ENCODE measurements at regions not wholly inside any gene's neighbourhood (a gene's known extent, or its start where the extent isn't known, plus 50 kb on each side); places are given as distances from the start of the nearest gene placed in this dataset.
A peak's percentile ranks its signal among the peaks of the same experiment; 100 is the strongest.

DNA sequence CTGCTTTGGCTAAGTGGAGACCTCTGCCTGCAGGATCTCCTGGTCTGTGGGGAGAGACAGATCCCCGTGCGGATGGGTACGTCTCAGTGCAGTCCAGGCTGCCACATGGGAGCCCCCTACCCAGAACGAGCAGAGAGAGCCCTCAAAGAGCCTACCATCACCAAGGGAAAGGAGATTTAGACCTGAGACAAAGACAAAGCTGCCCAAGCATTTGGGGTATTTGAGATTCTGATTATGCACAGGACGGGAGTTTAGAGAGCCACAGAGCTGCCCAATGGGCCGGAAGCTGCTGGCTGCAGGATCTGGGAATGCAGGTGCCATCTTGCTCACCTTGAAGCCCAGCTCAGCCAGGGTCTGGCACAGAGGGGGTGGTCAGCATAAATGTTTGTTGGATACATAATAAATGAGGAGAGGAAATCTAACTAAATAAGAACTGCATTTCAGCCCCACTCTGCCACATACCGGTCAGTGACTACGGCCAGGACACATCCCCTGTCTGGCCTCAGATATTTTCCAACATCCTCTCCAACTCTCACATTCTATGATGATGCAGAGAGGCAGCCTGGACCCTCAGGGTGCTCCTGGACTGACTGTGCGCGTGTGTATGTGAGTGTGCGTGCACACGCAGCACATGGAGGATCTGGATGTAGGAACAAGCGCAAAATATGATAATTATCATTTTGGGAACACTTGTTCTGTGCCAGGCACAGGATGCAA lies 157.8 kb downstream of the FGF18 start:
- ATAC-seq (no peak), DNase-seq (no peak)
- intact Hi-C loops (cut with micrococcal nuclease), result no loop called here

DNA sequence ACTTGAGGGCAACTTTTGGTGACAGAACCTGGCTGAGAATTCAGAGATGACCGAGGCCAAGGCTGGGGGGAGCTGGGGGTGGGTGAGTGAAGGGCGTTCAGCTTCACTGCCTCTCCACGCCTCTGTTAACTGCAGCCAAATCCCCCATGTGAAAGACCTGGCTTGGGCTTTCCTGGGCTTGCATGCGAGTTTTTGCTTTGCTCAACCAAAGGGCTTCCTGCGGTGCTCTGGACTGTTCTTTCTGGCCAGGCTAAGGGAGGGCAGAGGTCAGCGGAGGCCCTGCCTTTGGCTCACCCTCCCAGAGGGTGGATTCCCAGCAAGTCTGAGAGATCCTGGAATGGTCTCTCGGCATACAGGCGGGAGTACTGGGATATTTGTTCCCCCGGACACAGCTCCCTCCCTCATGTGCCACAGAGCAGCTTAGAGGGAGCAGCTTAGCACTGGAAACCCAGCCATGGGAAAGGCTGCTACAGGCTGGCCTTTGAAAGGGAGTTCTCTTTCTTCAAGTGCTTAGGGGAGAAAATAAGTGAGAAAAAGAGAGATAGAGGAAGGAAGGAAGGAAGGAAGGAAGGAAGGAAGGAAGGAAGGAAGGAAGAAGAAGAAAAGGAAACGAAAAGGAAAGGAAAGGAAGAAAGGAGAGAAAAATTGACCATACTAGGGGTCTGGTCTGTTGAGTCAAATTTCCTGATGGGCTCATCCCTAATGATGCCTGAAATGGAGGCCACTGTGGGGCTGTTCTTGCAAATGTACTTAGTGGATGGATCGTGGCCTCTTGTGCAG lies 158.8 kb downstream of the FGF18 start:
- ATAC-seq, result peak; percentile 53
- peak; percentile 57 for DNase-seq
- intact Hi-C loops (cut with micrococcal nuclease), result no loop called here

DNA sequence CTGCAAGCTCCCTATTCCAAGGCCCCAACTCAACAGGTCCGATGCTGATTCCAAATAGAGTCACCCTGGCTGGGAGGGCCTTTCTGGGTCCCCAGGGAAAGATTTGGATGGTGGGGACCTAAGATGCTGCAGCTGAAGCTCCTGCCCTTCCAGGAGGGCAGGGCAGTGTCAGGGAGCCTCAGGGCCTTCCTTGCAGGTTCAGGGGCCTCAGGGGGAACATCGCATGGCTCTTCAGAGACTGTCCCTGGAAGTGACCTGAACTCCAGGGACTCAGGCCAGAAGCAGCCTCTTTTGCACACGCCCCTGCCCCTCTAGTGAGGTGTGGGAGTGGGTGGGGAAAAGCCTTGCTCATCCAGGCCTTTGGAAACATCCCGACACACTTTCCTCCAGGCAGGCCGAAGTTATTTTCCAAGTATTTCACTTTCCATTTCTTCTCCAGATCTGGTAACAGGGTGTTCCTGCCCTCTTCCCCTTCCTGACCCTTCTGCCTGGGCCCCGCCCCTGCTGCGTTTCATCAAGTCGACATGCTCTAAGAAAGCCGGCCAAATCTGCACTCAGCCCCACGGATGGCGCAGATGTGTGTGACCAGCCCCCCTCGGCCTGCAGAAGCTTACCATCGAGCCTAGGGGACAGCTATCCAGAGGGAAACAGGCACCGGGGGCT lies 159.5 kb downstream of the FGF18 start:
- ATAC-seq (peak; percentile 68), DNase-seq (peak; percentile 83)
- intact Hi-C loops (cut with micrococcal nuclease), result no loop called here

DNA sequence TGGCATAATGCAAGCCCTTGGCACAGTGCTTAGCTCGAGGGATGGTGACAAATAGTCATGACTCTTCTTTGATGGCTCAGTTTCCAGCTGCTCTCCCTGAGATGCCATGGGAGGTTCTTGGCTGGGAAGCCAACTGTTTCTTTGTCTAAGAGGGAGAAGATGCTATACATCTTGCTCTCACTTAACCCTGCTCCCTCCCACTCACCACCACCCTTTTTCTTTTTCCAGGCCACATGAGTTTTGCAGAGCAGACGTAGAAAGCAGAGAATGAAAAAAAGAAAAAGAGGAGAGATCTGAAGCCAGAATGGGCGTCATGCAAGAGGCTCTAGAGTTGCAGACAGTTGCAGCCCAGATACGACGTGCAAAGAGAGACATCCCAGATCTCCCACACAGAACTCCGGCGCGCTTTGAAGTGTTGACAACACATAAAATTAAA lies 160.5 kb downstream of the FGF18 start:
- peak; percentile 82 for ATAC-seq
- DNase-seq, result peak; percentile 70
- intact Hi-C loops (cut with micrococcal nuclease), result no loop called here

DNA sequence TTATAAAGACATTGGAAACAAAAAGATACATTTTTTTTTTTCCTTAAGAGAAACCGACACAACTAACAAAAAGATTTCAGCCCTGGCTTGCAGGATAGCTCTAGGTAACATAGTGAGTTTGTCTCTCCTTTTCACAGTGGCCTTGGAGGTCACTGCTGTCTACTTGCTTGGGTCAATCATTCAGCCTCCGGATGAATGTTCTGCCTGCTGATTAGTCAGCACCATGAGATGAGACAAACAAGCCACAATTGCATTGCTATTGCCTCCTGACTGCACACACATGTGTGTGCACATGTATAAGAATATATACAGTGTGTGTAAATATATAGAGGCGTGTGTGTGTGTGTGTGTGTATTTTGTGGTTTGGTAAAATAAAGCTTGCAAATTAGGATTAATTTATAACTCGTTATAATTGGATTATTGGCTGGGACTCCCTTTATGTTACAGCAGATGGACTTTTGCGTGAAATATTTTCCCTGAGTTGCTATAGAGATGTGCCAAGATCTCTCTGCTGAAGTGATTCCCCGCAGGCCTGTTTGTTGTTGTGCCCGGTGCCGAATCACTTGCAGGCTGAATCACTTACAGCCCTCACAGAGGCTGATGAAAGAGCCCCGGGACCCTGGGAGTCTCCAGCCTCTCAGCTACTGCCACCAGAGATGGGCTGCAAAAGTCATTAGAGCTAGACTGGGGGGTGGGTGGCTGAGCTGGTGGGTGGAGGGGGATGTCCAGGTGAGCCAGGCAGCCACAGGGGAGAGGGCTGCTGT lies 161.2 kb downstream of the FGF18 start:
- DNase-seq, result no peak
- intact Hi-C loops (cut with micrococcal nuclease), result no loop called here
- peak; percentile 59 for ATAC-seq

DNA sequence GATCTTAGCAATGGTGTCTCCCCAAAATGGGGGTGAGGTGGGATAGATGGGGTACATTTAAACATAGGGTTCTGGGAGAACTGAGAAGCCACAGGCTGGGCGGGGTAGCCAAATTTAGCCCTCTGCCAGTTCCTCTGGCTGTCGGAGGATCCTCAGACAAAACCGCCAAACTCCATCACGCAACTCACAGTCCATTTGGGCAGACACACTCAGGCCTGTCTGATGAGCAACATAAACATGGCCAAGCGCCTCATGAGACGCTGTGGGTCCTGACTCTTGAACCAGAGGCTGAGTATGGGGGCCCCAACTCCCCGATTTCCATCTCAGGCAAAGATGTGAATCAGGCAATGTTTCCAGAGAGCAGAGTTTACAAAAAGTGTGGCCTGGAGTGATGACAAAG lies 162.3 kb downstream of the FGF18 start:
- intact Hi-C loops (cut with micrococcal nuclease), result no loop called here
- ATAC-seq (no peak), DNase-seq (no peak)

DNA sequence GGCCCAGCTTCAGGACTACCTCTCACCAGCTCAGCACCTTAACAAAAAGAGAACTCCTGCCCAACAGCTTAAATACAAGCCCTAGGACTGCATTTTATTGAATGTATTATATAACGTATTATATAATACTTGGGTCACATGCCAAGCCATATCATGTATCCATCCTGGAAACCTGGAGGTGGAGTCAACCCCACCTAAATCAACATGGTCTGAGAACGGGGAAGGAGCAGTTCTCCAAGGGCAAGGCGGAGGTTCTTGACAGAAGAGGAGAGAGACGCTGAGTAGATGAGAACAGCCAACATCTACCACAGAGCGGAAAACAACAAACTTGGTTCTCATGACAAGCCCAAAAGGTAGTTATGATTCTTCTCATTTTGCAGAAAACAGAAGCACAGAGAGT lies 163.4 kb downstream of the FGF18 start:
- intact Hi-C loops (cut with micrococcal nuclease), result no loop called here
- ATAC-seq (no peak), DNase-seq (no peak)

DNA sequence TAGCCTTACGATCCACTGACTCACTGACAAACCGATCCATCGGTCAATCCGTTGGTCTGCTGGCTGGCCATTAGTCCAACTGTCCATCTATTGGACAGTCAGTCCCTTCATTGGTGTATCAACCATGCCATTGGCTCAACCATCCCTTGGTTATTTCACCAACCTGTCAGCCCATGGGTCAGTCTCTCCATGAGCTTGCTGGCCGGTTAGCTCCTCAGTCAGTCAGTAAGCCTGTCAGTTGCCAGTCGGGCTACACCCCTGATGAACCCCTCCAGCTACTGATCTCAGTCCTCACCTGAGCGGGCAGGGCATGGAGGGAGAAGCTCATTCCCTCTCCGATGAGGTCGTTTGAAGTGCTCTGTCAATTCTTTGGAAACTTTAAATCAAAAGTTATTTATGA lies 166.5 kb downstream of the FGF18 start:
- intact Hi-C loops (cut with micrococcal nuclease), result no loop called here
- DNase-seq (no peak), ATAC-seq (no peak)

DNA sequence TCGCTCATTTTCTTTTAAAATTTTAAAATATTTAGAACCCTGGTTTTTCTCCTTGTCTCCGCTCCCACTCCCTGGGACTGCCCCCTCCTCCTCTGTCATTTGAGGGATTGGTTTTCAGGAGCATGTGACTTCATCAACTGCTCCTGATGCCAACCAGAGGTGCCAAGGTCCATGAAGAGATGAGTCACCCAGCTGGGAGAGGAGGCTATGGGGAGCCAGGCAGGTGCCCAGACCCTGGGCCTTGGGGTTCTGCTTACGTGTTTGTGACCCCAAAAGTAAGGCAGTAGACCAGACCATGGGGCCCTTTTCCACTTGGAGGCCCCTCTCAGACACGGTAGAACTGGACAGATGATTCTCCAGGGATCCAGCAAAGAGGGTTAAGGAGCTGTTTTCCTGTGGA lies 167.0 kb downstream of the FGF18 start:
- no peak for DNase-seq
- intact Hi-C loops (cut with micrococcal nuclease), result no loop called here
- ATAC-seq, result no peak

DNA sequence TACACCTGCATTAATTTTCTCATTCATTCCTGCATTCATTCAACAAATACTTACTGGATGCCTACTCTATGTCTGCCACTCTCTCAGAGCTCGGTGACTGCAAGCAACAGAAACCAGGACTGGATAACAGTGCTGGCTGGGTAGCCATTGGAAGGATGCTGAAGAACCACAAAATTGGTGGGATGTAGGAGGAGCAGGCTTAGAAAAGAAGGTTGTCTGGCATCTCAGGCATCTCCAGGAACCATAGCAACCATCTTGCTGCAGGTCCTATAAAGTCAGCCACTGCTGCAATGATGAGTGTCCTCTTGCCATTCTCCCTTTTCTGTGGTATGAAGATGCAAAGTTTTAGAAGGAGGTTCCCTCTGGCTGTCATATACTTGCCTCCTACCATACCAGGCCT lies 168.6 kb downstream of the FGF18 start:
- DNase-seq, result no peak
- no peak for ATAC-seq
- intact Hi-C loops (cut with micrococcal nuclease), result no loop called here

DNA sequence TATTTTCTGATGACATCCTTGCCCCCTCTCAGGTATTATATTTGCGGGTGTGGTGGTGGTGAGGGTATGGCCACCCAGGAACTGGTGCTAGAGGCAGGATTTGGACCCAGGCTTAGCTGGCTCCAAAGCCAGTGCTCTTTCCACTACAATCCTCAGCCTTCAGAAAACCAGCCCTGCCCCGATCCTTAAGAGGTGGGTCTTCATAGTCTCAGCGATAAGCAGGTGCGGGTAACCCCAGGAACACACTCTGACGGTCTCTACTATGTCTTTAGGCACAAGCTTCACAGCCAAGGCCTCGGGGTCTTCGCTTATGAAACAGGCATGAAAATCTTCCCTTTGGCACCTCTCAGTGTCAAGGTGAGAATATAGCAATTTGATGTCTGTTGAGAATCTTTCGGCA lies 169.3 kb downstream of the FGF18 start:
- ATAC-seq (no peak), DNase-seq (no peak)
- intact Hi-C loops (cut with micrococcal nuclease), result no loop called here

DNA sequence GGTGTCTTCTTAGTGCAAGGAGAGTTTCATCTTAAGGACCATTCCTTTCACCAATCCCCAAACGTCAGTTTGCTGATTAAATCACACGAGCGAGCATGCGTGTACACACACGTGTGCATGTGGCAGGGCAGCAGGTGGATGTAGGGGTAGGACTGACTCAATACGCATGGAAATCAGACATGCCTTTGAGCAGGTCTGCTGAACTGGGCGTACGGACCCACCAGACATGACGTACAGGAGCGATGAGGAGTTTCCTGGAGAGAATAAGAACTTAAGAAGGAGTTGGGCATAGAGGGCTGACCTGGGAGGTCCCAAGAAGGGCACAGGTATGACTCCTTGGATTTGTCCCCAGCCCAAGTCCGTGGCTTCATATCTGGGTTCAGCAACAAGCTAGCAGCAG lies 170.0 kb downstream of the FGF18 start:
- ATAC-seq (no peak), DNase-seq (no peak)
- intact Hi-C loops (cut with micrococcal nuclease), result no loop called here

DNA sequence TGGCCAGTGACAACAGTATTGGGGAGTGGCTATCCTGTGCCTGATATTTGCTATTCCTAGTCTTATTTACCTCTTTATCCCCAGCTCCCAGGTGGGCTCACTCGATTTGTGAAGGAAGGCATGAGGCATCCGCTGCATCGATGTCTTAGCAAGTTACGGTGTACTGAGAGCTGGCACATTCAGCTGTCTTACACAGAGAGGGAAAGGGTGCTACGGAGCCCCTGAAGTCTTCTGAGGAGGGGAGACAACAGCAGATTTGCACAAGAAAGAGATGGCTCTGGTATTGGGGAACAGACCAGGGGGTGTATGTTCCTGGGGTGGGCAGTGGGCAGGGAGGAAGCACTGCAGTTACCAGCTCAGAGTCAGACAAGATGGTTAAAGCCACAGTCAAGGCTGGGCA lies 172.6 kb downstream of the FGF18 start:
- intact Hi-C loops (cut with micrococcal nuclease), result no loop called here
- no peak for DNase-seq
- no peak for ATAC-seq

DNA sequence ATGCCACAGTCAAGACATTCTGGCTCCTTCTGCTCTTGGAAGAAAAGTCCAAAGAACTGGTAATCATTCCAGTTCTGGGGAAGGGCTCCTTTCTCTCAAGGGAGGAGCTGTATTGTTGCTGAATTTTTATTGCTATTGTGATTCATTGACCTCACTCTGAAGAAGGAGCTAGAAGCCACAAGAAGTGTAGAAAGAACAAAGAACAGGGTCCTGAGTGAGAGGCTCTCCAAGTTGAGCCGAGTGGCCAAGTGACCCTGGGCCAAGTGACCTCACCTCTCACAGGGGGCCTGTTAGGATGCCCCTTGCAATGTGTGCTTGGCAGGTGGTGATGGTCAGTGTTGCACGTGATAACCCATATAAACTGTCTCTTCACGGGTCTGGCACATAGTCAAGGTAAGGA lies 173.3 kb downstream of the FGF18 start:
- no peak for ATAC-seq
- intact Hi-C loops (cut with micrococcal nuclease), result no loop called here
- DNase-seq, result no peak

DNA sequence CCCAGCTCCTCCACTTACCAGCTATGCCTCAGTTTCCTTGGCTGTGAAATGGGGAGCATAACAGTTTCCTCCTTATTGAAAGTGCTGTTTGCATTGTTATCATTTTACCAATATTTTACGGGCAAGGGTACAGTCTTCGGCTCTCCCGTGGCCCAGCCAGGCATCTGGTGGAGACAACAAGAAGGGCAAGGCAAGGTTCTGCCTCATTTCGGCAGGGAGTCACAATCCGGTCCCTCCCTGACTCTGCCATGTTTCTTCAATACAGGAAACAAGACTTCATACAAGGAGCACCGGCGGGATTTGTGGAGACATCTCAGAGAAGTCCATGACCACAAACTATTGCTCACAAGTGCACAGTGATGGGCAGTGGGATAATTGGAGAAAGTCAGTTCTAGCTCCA lies 174.0 kb downstream of the FGF18 start:
- intact Hi-C loops (cut with micrococcal nuclease), result no loop called here
- ATAC-seq (no peak), DNase-seq (no peak)

DNA sequence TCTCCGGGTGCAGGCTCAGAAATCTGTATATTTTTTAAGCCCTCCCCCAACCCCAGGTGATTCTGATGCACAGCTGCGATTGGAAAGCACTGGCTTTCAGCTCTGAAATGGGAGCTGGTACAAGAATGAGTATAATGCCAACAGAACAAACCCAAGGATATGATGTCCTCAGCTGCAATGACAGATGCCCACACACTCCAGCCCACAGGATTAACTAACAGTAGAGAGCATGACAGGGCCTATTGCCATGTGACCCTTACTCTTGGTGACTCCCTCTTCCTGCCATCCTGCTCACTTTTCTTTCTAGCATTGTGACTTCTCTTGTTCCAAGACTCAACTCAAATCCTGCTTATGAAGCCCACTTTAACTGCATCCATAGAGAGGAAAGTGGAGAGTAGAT lies 174.5 kb downstream of the FGF18 start:
- ATAC-seq (no peak), DNase-seq (no peak)
- intact Hi-C loops (cut with micrococcal nuclease), result no loop called here

DNA sequence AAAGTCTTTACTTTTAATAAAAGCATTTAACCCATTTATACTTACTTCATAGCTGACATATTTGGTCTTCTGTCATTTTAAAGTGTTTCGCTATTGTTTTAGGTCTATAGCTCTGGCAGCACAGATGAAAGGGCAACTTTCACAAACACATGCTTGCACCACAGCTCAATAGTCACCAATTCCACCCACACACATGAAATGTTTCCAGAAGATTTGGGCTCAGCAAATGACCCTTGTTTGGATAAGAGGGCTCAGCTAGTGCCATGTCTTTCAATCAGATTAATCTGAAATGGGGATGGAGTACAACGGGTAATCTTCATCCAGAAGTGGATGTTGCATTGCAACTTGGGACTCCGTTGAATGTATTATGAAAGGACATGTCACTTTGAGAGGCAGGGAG lies 176.0 kb downstream of the FGF18 start:
- ATAC-seq, result no peak
- intact Hi-C loops (cut with micrococcal nuclease), result no loop called here
- no peak for DNase-seq

DNA sequence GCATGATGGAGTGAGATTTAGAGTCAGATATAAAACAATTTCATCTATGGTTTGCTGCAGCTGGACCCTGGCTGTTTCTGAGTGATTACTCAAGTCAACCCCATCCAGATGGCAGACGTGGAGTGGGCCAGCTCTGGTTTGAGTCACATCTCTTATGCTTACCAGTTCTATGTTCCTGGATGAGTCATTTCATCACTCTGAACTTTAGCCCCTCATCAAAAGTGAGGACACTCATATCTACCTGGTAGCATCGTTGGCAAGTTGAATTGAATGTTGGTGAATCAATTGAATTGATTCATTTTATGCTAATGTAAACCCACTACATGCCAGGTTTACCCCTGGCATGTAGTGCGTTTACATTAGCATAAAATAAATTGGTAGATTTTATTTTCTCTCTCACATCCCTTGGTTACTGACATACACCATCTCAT lies 176.4 kb downstream of the FGF18 start:
- ATAC-seq, result peak; percentile 6
- intact Hi-C loops (cut with micrococcal nuclease), result no loop called here
- peak; percentile 52 for DNase-seq

DNA sequence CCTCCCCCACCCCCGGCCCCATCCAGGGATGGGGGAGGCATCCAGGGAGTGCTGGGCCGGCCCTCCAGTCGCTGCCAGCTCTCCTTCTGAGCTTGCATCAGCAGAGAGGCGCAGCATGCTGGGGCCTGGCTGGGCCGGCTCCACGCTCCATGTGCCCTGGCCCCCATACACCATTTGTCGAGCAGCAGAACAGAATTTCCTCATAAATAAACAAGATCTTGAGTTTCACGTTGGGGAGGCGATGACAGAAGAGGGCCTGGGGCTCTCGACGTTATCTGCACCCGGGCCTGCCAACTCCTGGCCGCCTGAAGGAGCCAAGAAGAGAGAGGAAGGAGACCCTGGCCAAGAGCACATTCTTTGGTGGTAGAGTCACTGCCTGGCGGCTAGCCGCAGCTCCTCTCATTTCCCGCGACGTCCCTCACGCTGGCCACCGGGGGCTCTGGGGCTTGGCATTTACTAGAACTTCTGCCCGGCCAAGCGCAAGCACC lies 177.0 kb downstream of the FGF18 start:
- ATAC-seq (peak; percentile 95), DNase-seq (peak; percentile 92)
- intact Hi-C loops (cut with micrococcal nuclease), result no loop called here
